ENCODE measurements at regions not wholly inside any gene's neighbourhood (a gene's known extent, or its start where the extent isn't known, plus 50 kb on each side); places are given as distances from the start of the nearest gene placed in this dataset.

GRCh38 chr2:160680294-160680693 is 186.7 kb upstream of the RBMS1 start:
- DNase-seq (ENCODE audit: extremely low read depth, low read depth) = no peak
- no peak for TF ChIP-seq CTCF (IDR thresholded peaks at IDR 0.05; ENCODE audit: low read depth, low read length)

DNA sequence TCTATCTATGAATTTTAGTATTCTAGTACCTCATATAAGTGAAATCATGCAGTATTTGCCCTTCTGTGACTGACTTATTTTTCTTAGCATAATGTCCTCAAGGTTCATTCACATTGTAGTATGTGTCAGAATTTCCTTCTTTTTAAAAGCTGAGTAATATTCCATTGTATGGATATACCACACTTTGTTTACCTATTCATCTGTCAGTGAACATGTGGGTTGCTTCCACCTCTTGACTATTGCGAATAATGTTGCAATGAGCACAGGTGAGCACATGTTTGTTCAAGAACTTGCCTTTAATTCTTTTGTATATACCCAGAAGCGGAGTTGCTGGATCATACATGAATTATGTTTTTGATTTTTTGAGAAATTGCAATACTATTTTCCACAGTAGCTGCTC is 187.4 kb upstream of the RBMS1 start:
- no peak for DNase-seq (ENCODE audit: extremely low read depth, low read depth)
- no peak for TF ChIP-seq CTCF (IDR thresholded peaks at IDR 0.05; ENCODE audit: low read depth, low read length)

DNA sequence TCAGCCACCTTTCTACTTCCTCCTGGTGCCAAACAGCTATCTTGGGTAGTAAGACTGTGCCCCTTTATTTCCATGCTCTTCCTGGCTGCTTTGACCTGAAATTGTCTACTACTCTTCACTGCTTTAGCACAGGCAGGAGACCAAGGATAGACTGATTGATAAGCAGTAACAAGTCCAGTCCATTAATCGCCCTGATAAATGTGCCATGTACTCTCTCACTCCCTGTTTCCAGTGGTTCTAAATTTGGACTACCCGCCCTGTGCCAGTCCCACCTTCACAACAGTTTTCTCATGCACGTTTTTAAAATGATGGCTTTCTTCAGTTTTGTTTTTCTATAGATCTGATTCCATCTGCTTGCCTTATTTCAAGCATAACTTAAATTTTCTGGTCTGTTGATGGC is 189.6 kb upstream of the RBMS1 start:
- DNase-seq (ENCODE audit: extremely low read depth, low read depth) = no peak
- TF ChIP-seq CTCF (IDR thresholded peaks at IDR 0.05; ENCODE audit: low read depth, low read length) = no peak

GRCh38 chr2:160687629-160688028 is 194.0 kb upstream of the RBMS1 start:
- TF ChIP-seq CTCF (IDR thresholded peaks at IDR 0.05; ENCODE audit: low read depth, low read length) = no peak
- DNase-seq (ENCODE audit: extremely low read depth, low read depth) = no peak

DNA sequence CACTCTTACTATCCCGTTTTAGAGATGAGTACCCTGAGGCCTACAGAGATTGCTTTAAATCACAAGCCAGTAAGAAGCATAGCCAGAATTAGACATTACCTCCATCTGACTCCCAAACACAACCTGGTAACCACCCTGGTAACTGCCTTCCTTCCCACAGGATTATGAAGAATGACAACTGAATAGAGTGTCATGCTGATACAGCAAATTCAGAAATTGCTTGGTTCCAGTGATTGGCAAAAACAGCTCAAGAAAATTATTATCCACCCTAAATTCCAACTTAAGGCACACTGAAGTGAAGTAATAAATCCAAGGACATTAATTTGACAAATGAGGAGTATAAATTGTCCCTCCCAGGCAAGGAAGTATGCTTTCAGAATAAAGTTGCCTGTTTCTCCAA is 195.8 kb upstream of the RBMS1 start:
- TF ChIP-seq CTCF (IDR thresholded peaks at IDR 0.05; ENCODE audit: low read depth, low read length) = no peak
- DNase-seq (ENCODE audit: extremely low read depth, low read depth) = no peak

DNA sequence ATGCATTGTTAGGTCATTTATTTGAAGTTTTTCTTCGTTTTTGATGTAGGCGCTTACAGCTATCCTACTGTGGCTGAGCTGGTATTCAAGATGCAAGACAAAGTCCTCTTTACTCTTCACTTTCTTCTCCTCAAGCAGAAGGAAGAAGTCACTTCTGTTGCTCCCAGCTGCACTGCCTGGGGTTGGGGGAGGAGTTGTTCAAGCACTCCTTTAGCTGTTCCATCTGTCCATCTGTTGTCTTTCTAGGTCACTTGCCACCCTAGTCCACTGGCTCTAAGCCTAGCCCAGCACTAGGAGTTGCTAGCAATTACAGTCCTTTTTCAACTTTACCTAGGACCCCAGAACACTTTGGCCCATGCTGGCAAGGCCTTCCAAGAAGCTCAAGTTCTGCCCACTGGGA is 200.6 kb upstream of the RBMS1 start:
- no peak for TF ChIP-seq CTCF (IDR thresholded peaks at IDR 0.05; ENCODE audit: low read depth, low read length)
- no peak for DNase-seq (ENCODE audit: extremely low read depth, low read depth)

DNA sequence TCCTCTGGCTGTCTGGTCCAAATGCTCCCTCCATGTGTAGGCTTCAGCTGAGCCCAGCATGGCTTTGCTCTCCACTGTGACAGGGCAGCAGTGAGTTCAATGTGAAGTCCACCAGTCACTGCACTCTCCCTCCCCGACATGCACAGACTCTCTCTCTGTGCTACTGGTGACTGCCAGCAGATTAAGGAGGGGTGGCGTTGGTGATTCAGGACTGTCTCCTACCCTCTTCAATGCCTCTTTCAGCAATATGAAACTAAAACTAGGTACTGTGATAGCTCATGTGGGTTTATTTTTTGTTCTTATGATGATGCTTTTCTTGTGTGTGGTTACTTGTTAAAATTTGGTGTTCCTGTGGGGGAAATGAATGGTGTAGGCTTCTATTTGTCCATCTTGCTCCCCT is 201.0 kb upstream of the RBMS1 start:
- no peak for DNase-seq (ENCODE audit: extremely low read depth, low read depth)
- no peak for TF ChIP-seq CTCF (IDR thresholded peaks at IDR 0.05; ENCODE audit: low read depth, low read length)
